GM12891 (cell line): ENCODE measurements at regions not wholly inside any gene's neighbourhood (a gene's known extent, or its start where the extent isn't known, plus 50 kb on each side); places are given as distances from the start of the nearest gene placed in this dataset.

Experiments used
- DNase-seq: peaks from one replicate; pipeline ENCODE4 v3.0.0; 2011; ENCODE audit warnings: low spot score; ENCODE audit not compliant: insufficient read length
- FAIRE-seq: peaks from 2 replicates; lab custom pipeline; 2011; peaks lifted over from hg19 to GRCh38; lab: Jason Lieb, UNC
- PAX5 ChIP-seq: IDR thresholded peaks from 2 replicates; pipeline ENCODE4 v1.6.1; 2011; ENCODE audit warnings: low read length, moderate library complexity, mild to moderate bottlenecking; ENCODE audit not compliant: insufficient read depth, severe bottlenecking
- POLR2A ChIP-seq: IDR thresholded peaks from 2 replicates; pipeline ENCODE4 v1.6.1; 2011; ENCODE audit warnings: low read depth, low read length, control low read depth
- POLR2AphosphoS5 ChIP-seq: IDR thresholded peaks from 2 replicates; pipeline ENCODE4 v1.6.1; 2011; ENCODE audit warnings: low read depth, low read length, control low read depth
- POU2F2 ChIP-seq: IDR thresholded peaks from 2 replicates; pipeline ENCODE4 v1.6.1; 2011; ENCODE audit warnings: low read depth, mild to moderate bottlenecking, control low read depth, low read length, moderate library complexity
- SPI1 ChIP-seq: IDR thresholded peaks from 2 replicates; pipeline ENCODE4 v1.6.1; 2011; ENCODE audit warnings: low read depth, low read length, control low read depth
- TAF1 ChIP-seq: IDR thresholded peaks from 2 replicates; pipeline ENCODE4 v1.6.1; 2011; ENCODE audit warnings: low read depth, low read length, control low read depth

DNA sequence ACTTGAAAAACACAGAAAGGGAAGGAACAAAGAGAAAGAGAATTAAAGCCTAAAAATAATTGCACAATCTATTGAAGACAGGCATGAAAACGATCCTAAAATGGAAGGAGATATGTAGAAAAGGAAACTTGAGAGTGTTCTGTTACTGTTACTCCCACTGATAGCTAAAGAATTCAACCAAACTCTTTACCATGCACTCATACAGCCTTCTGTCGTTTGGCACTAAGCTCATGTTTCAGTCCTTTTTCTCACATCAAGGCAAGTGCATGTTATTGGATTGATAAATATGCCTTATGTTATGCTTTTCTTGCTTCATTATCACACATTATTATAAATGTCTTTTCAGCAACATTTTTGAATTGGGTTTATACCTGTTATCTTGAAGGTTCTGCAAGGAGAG lies 696.5 kb downstream of the EFNA5 start:
- FAIRE-seq (no peak), DNase-seq (no peak)
- TF ChIP-seq POLR2AphosphoS5 (no peak), SPI1 (no peak), POLR2A (no peak), POU2F2 (no peak), TAF1 (no peak), PAX5 (no peak)

DNA sequence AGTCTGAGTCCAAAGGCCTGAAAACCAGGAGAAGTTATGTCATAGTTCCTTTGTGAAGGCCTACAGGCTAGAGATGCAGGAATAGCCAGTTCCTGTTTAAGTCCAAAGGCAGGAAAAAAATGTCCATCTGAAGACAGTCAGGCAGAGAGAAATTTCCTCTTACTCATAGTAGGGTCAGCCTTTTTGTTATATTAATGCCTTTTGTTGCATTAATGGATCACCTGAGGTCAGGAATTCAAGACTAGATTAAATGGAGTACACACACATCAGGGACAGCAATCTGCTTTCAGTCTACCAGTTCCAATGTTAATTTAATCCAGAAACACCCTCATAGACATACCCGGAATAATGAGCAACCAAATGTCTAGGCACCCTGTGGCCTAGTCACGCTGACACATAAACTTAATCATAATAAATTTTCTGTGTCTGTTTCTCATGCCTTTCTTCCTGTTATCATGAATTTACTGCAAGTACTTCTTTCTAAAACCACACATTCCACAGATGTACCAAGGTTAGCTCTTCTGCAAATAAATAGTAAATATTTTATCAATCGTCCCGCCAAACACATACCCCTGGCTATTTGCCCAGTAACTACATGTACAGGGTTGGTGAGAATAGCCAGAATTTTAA lies 703.9 kb downstream of the EFNA5 start:
- DNase-seq: no peak
- TF ChIP-seq SPI1: no peak
- no peak for TF ChIP-seq POU2F2
- no peak for TF ChIP-seq TAF1
- no peak for TF ChIP-seq POLR2AphosphoS5
- no peak for TF ChIP-seq POLR2A
- no peak for TF ChIP-seq PAX5

DNA sequence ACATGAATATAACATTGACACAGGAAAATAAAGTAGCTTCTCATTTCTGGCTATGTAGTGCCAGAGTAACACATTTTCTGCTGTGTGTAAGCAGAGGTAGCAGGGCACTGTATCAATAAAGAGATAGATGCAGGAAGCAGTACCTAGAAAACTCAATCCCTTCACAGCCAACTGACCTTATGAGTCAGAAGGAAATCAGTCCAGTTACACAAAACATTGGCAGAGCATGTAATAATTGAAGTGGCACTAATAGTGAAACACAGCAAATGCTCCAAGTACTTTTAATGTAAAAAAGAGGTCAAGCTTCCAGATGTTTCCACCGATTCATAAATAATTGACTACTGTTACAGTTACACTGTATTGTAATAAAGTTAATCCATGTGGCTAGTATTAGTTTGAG lies 706.6 kb downstream of the EFNA5 start:
- FAIRE-seq (no peak), DNase-seq (no peak)
- TF ChIP-seq TAF1: no peak
- no peak for TF ChIP-seq PAX5
- no peak for TF ChIP-seq POLR2AphosphoS5
- TF ChIP-seq POU2F2: no peak
- TF ChIP-seq POLR2A: no peak
- no peak for TF ChIP-seq SPI1

More for the DNA sequence above, 703.9 kb downstream of the EFNA5 start:
- no peak for FAIRE-seq

DNA sequence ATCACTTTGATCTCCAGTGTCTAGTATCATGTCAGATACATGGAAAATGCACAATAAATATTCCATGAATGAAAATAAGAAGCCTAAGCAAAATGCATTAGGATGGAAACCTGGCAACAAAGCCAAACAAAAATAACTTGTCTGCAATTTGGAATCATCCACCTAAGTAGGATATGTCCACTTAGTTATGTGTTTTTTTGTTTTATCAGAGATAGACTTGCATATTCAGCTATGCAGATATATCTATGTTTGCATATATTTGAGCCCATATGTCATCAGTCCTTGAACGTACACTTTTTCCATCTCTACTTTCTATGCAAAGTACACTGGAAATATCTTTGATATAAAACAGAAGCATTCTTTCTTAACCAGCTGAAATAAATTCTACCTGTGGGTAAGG lies 707.1 kb downstream of the EFNA5 start:
- no peak for FAIRE-seq
- no peak for TF ChIP-seq TAF1
- no peak for TF ChIP-seq PAX5
- TF ChIP-seq POLR2AphosphoS5: no peak
- DNase-seq: no peak

DNA sequence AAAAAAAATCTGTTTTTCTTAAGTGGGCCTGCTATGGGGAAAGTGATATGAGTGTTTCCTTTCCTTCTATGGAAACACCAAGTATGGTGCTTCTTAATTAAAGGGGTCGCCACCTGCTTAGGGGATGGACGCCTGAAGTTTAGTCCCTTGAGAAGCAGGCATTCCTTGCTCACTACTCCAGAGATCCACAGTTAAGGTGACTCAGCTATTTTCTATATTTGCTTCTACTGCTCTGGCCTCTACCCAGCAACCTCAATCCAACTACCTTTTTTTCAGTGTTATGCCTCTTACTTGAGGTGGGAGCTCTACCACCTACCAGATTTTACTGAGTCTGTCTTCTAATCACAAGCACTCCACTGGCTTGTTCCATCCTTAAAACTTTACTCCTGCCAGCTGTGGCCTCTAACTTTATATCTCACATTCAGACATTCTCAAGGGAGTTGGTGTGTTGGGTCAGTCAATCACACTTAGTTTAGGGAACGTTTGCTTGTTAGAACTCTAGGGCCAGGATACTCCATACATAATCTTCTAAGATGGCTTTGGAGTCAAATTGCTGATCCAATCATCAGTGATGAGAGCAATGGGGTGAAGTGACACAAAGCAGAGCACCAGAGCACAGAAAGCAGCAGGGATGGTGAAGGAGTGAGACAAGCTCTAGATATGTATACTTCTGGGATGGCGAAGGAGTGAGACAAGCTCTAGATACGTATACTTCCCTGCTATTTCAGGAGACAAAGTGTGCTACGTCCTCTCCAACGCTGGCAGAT lies 708.1 kb downstream of the EFNA5 start:
- no peak for TF ChIP-seq POLR2AphosphoS5
- no peak for TF ChIP-seq SPI1
- TF ChIP-seq TAF1: no peak
- no peak for TF ChIP-seq POLR2A
- no peak for TF ChIP-seq PAX5
- TF ChIP-seq POU2F2: no peak
- no peak for DNase-seq
- no peak for FAIRE-seq

DNA sequence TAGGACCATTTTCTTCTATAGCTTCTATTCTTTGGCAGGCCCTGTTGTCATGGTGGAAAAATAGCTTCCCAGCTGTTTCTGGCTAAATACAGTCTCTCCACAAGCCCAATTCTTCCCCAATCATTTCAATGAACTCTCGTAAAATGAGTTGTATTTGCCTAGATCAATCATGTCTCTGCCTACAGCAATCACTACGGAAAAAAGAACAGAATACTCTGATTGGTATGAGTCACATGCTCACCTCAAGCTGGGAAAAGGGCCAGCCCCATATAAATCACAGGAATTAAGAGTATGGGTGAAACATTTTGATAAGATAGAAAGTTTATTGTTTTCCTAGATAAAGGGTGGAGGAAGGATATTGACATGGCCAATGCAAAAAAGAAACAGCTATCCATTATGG lies 711.4 kb downstream of the EFNA5 start:
- TF ChIP-seq PAX5 (no peak), POU2F2 (no peak), TAF1 (no peak), POLR2A (no peak)
- FAIRE-seq (no peak), DNase-seq (no peak)

DNA sequence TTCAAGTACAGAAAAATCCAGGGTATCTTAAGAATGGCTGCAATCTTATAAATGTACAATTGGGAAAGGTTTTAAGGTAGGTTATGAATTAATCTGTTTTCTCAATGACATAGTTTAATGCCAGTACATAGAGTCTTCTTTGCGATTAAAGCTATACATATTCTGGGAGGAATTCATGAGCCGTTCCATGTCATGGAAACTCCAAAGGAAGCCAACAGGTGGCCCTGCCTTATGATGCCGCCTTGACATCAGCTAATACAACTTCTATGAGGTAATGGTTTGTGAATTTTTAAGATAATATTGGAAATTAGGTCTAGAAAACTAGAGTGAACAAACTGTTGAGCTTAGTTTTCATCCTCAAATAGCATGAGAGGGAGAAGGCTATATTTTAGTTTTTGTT lies 713.4 kb downstream of the EFNA5 start:
- TF ChIP-seq SPI1: no peak
- no peak for TF ChIP-seq POLR2A
- no peak for TF ChIP-seq POU2F2
- TF ChIP-seq POLR2AphosphoS5: no peak
- TF ChIP-seq PAX5: no peak
- no peak for TF ChIP-seq TAF1
- FAIRE-seq (no peak), DNase-seq (no peak)

DNA sequence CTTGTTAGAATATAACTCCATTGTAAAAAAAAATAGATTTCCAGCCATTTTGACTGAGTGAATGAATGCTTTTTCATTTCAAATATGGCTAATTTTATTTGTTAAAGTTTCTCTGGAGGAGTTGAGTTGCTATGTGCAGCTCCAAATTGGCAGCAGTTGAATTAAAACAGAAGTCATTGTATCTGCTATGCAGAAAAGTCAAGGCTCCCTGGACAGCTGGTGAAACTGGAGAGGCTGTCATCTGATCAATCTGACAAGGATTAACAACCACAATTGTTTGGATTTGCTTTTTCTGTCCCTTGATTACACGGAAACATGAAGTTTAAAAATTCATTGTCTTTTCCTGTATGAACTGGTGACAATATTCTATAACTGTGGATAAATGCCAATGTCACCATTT lies 713.9 kb downstream of the EFNA5 start:
- FAIRE-seq (no peak), DNase-seq (no peak)
- TF ChIP-seq POLR2AphosphoS5: no peak
- no peak for TF ChIP-seq TAF1
- no peak for TF ChIP-seq PAX5
- no peak for TF ChIP-seq SPI1
- TF ChIP-seq POLR2A: no peak
- no peak for TF ChIP-seq POU2F2

DNA sequence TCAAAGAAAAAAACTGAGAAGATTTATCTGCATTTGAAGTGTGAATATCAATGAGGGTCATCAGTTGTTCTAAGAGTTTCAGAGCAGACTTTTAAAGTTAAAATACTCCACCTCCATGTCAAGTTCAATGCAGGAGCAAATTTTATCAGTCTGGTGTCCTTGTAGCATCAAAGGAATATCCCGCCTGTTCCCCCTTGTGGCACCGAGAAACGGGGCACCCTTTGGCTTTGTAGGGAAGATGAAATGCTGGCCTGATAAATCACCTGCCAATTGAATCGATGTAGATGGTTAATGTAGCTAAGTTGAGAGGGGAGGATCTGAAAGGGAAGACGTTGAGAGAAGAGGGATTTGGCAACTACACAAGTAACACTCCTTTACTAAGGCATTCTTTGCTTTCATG lies 714.5 kb downstream of the EFNA5 start:
- no peak for TF ChIP-seq TAF1
- no peak for TF ChIP-seq POLR2A
- no peak for TF ChIP-seq POU2F2
- no peak for TF ChIP-seq SPI1
- no peak for TF ChIP-seq POLR2AphosphoS5
- no peak for TF ChIP-seq PAX5
- FAIRE-seq (no peak), DNase-seq (no peak)

DNA sequence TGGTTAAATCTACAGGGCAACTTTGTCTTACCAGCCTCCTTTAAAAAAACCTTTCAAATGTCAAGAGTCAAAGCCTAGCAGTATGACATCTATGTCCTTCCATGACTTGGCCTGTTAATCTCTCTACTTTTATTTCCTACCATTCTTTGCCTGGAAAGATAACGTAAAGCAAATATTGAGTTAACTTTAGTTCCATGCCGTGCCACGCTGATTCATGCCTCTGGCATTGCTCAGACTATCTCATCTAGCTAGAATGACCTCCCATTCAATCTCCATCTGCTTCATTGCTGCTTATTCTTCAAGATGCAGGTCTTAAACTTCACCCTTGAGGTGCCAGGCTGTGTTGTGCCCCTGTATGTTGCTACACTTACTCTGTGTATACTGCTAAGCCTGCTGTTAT lies 729.8 kb downstream of the EFNA5 start:
- TF ChIP-seq POLR2A (no peak), POU2F2 (no peak), TAF1 (no peak), POLR2AphosphoS5 (no peak), SPI1 (no peak), PAX5 (no peak)
- FAIRE-seq: no peak
- DNase-seq: no peak
